H9 (cell line): ENCODE measurements at regions not wholly inside any gene's neighbourhood (a gene's known extent, or its start where the extent isn't known, plus 50 kb on each side); places are given as distances from the start of the nearest gene placed in this dataset.

Source experiments
- DNase-seq: peaks from one replicate; pipeline ENCODE4 v3.0.0-alpha.2; 2017
- H2AFZ ChIP-seq: one replicate; pipeline ENCODE4 v1.6.1; 2013; ENCODE audit warnings: mild to moderate bottlenecking, low read length, control low read depth, moderate library complexity
- H2AK5ac ChIP-seq: 2 replicates; pipeline ENCODE4 v1.6.1; 2013; ENCODE audit warnings: low read length, control low read depth, mixed read lengths; ENCODE audit not compliant: insufficient read length
- H2BK120ac ChIP-seq: one replicate; pipeline ENCODE4 v1.6.1; 2013; ENCODE audit warnings: low read depth, mild to moderate bottlenecking, low read length, control low read depth, inconsistent platforms; ENCODE audit not compliant: poor library complexity, severe bottlenecking
- H2BK12ac ChIP-seq: 2 replicates; pipeline ENCODE4 v1.6.1; 2013; ENCODE audit warnings: low read length, control low read depth, mixed read lengths, low read depth; ENCODE audit not compliant: insufficient read length
- H2BK15ac ChIP-seq: 2 replicates; pipeline ENCODE4 v1.6.1; 2013; ENCODE audit warnings: low read depth, low read length, control low read depth
- H2BK20ac ChIP-seq: one replicate; pipeline ENCODE4 v1.6.1; 2013; ENCODE audit warnings: low read depth, mild to moderate bottlenecking, low read length, control low read depth, inconsistent platforms; ENCODE audit not compliant: poor library complexity, severe bottlenecking
- H2BK5ac ChIP-seq: 2 replicates; pipeline ENCODE4 v1.6.1; 2013; ENCODE audit warnings: low read length, control low read depth, mixed read lengths; ENCODE audit not compliant: insufficient read length
- H3K14ac ChIP-seq: 2 replicates; pipeline ENCODE4 v1.6.1; 2013; ENCODE audit warnings: low read length, control low read depth; ENCODE audit not compliant: insufficient read depth
- H3K18ac ChIP-seq: 2 replicates; pipeline ENCODE4 v1.6.1; 2013; ENCODE audit warnings: low read depth, mild to moderate bottlenecking, mixed read lengths, low read length, control low read depth; ENCODE audit not compliant: insufficient read length
- H3K23ac ChIP-seq: 2 replicates; pipeline ENCODE4 v1.6.1; 2013; ENCODE audit warnings: low read length, control low read depth, mixed read lengths, low read depth; ENCODE audit not compliant: insufficient read length
- H3K23me2 ChIP-seq: 2 replicates; pipeline ENCODE4 v1.6.1; 2013; ENCODE audit warnings: low read depth, mild to moderate bottlenecking, mixed read lengths, low read length, control low read depth; ENCODE audit not compliant: insufficient read length, poor library complexity, severe bottlenecking
- H3K27ac ChIP-seq: 2 replicates; pipeline ENCODE4 v1.5.1; 2013; ENCODE audit warnings: low read length, control low read depth, mixed read lengths, low read depth; ENCODE audit not compliant: insufficient read length
- H3K27me3 ChIP-seq: 2 replicates; pipeline ENCODE4 v1.6.1; 2013; ENCODE audit warnings: low read length, control low read depth, inconsistent platforms; ENCODE audit not compliant: insufficient read depth
- H3K4ac ChIP-seq: 2 replicates; pipeline ENCODE4 v1.6.1; 2013; ENCODE audit warnings: low read depth, mild to moderate bottlenecking, control low read depth, inconsistent platforms, low read length, moderate library complexity
- H3K4me1 ChIP-seq: 2 replicates; pipeline ENCODE4 v1.6.1; 2013; ENCODE audit warnings: low read length, control low read depth, inconsistent platforms; ENCODE audit not compliant: insufficient read depth
- H3K4me2 ChIP-seq: 2 replicates; pipeline ENCODE4 v1.6.1; 2013; ENCODE audit warnings: low read length, control low read depth, mixed read lengths; ENCODE audit not compliant: insufficient read length, insufficient read depth
- H3K56ac ChIP-seq: 2 replicates; pipeline ENCODE4 v1.6.1; 2013; ENCODE audit warnings: low read depth, mild to moderate bottlenecking, mixed read lengths, low read length, control low read depth; ENCODE audit not compliant: insufficient read length
- H3K79me1 ChIP-seq: 2 replicates; pipeline ENCODE4 v1.6.1; 2013; ENCODE audit warnings: low read depth, mild to moderate bottlenecking, moderate library complexity, low read length, control low read depth, inconsistent platforms; ENCODE audit not compliant: insufficient read depth, poor library complexity, severe bottlenecking
- H3K79me2 ChIP-seq: 2 replicates; pipeline ENCODE4 v1.6.1; 2013; ENCODE audit warnings: low read length, control low read depth, inconsistent platforms; ENCODE audit not compliant: insufficient read depth
- H3K9ac ChIP-seq: 2 replicates; pipeline ENCODE4 v1.6.1; 2013; ENCODE audit warnings: low read length, control low read depth, mixed read lengths; ENCODE audit not compliant: insufficient read length; ENCODE audit errors: extremely low read depth
- H3K9me3 ChIP-seq: one replicate; pipeline ENCODE4 v1.6.1; 2013; ENCODE audit warnings: low read depth, low read length, inconsistent platforms; ENCODE audit not compliant: control insufficient read depth
- H3T11ph ChIP-seq: one replicate; pipeline ENCODE4 v1.6.1; 2013; ENCODE audit warnings: mild to moderate bottlenecking, low read length, control low read depth, inconsistent platforms
- H4K20me1 ChIP-seq: one replicate; pipeline ENCODE4 v1.6.1; 2013; ENCODE audit not compliant: control insufficient read depth, insufficient read length, insufficient read depth
- H4K5ac ChIP-seq: 2 replicates; pipeline ENCODE4 v1.6.1; 2013; ENCODE audit warnings: low read depth, mild to moderate bottlenecking, mixed read lengths, low read length, control low read depth; ENCODE audit not compliant: insufficient read length
- H4K8ac ChIP-seq: replicated peaks from 2 replicates; pipeline ENCODE4 v1.6.1; 2013; ENCODE audit warnings: low read length, control low read depth, mixed read lengths, low read depth; ENCODE audit not compliant: insufficient read length
- H4K91ac ChIP-seq: 2 replicates; pipeline ENCODE4 v1.6.1; 2013; ENCODE audit warnings: low read depth, mild to moderate bottlenecking, moderate library complexity, mixed read lengths, low read length, control low read depth; ENCODE audit not compliant: insufficient read length
- H3K27ac Mint-ChIP-seq, 3 experiments: 2 replicates in 2 of 3; 3 replicates in 1 of 3; pipeline ENCODE4 v1.8.0; 2020 to 2021; ENCODE audit warnings: mixed read lengths in 3 of 3, mild to moderate bottlenecking in 1 of 3, moderate library complexity in 1 of 3
- H3K27me3 Mint-ChIP-seq: 2 replicates; pipeline ENCODE4 v1.8.0; 2021; ENCODE audit warnings: low read depth, mild to moderate bottlenecking, moderate library complexity, mixed read lengths
- H3K36me3 Mint-ChIP-seq, 3 experiments: 2 replicates in 2 of 3; 3 replicates in 1 of 3; pipeline ENCODE4 v1.8.0; 2020 to 2021; ENCODE audit warnings: low read depth in 3 of 3, mixed read lengths in 3 of 3; ENCODE audit not compliant: insufficient read depth in 1 of 3
- H3K4me1 Mint-ChIP-seq, 2 experiments: 2 replicates each; pipeline ENCODE4 v1.8.0; 2020; ENCODE audit warnings: mixed read lengths in 2 of 2
- H3K4me3 Mint-ChIP-seq, 2 experiments: 2 replicates in 1 of 2; 3 replicates in 1 of 2; pipeline ENCODE4 v1.8.0; 2020 to 2021; ENCODE audit warnings: mild to moderate bottlenecking in 2 of 2, mixed read lengths in 2 of 2, moderate library complexity in 1 of 2
- H3K9me3 Mint-ChIP-seq, 2 experiments: 2 replicates in 1 of 2; 3 replicates in 1 of 2; pipeline ENCODE4 v1.8.0; 2020; ENCODE audit warnings: mild to moderate bottlenecking in 2 of 2, mixed read lengths in 2 of 2, moderate library complexity in 1 of 2
- WGBS: extraction: QIAGEN DNeasy Blood & Tissue Kit; methylation state at CpG from one replicate; pipeline ENCODE4 v1.1.7; 2013; ENCODE audit warnings: missing lambda C conversion rate, low lambda C conversion rate, mixed read lengths; ENCODE audit not compliant: insufficient read length; ENCODE audit errors: extremely low coverage; 5-methylcytosine and 5-hydroxymethylcytosine counted together
- TF ChIP-seq, protein P1 (sequence below): fragments of 200-600 bp; sonication (generic); conservative IDR thresholded peaks from 3 replicates; pipeline ENCODE4 v1.8.0; 2021; ENCODE audit warnings: antibody characterized with exemption, mild to moderate bottlenecking

DNA sequence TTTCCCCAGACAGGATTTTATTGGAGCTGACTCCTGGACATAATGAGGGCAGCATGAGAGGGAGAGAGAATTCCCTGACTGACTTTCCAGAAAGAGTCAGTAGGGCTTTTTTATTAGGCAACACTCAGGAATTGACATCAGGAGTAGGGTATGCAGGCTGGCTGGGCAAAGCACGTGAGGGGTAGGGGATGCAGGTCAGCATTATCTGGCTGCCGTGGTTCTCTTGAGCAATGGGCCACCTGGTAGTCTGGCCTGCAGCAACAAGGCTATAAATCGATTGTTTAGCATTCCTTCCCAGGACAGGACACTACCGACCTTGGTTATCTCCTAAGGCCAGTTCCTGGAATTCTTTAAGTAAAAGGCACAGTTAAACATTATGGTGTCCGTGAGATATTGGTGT, 160.8 kb upstream of the AGAP1 start:
- Histone ChIP-seq H3T11ph (no peak overlapping the region), H2BK5ac (no peak overlapping the region), H2AK5ac (no peak overlapping the region), H3K56ac (no peak overlapping the region), H3K9ac (no peak overlapping the region), H2BK20ac (no peak overlapping the region), H2BK12ac (no peak overlapping the region), H3K23ac (no peak overlapping the region), H3K79me2 (no peaks in the 10 kb centered on the region), H3K23me2 (no peaks in the 10 kb centered on the region), H3K79me1 (no peaks in the 10 kb centered on the region), H3K9me3 (no peaks in the 10 kb centered on the region), H4K20me1 (no peaks in the 10 kb centered on the region), H3K27me3 (no peaks in the 10 kb centered on the region), H3K4me1 (no peaks in the 10 kb centered on the region), H3K4ac (no peak overlapping the region), H2BK15ac (no peak overlapping the region), H4K91ac (no peak overlapping the region), H4K5ac (no peak overlapping the region), H3K27ac (no peak overlapping the region), H3K14ac (no peak overlapping the region), H3K18ac (no peak overlapping the region), H3K4me2 (no peak overlapping the region), H2AFZ (no peak overlapping the region), H4K8ac (no peak overlapping the region), H2BK120ac (no peak overlapping the region)
- Mint-ChIP-seq H3K9me3 (peaks cover 0 to 7% of the 10 kb centered on the region in 2 experiments; a peak in 4 of 5 replicates), H3K27ac (no peak overlapping the region), H3K4me1 (no peaks in the 10 kb centered on the region), H3K36me3 (peaks cover 0 to 4% (median 1%) of the 10 kb centered on the region in 3 experiments; a peak in 2 of 7 replicates), H3K4me3 (no peak overlapping the region), H3K27me3 (peaks cover 14% of the 10 kb centered on the region)
- TF ChIP-seq, protein P1, sequence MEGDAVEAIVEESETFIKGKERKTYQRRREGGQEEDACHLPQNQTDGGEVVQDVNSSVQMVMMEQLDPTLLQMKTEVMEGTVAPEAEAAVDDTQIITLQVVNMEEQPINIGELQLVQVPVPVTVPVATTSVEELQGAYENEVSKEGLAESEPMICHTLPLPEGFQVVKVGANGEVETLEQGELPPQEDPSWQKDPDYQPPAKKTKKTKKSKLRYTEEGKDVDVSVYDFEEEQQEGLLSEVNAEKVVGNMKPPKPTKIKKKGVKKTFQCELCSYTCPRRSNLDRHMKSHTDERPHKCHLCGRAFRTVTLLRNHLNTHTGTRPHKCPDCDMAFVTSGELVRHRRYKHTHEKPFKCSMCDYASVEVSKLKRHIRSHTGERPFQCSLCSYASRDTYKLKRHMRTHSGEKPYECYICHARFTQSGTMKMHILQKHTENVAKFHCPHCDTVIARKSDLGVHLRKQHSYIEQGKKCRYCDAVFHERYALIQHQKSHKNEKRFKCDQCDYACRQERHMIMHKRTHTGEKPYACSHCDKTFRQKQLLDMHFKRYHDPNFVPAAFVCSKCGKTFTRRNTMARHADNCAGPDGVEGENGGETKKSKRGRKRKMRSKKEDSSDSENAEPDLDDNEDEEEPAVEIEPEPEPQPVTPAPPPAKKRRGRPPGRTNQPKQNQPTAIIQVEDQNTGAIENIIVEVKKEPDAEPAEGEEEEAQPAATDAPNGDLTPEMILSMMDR, result no peak
- no CpG with 5 or more reads among the region's 5 CpGs for WGBS
- no peak for DNase-seq
